KOPT-K1 (cell line): ENCODE measurements at regions not wholly inside any gene's neighbourhood (a gene's known extent, or its start where the extent isn't known, plus 50 kb on each side); places are given as distances from the start of the nearest gene placed in this dataset.

Experiments
- H3K27ac ChIP-seq: fragments of 200-600 bp; sonication (generic); 2 replicates; pipeline ENCODE4 v1.5.1; 2016; ENCODE audit warnings: antibody characterized with exemption, mild to moderate bottlenecking, low read depth, low read length; ENCODE audit not compliant: poor library complexity, severe bottlenecking
- H3K36me3 ChIP-seq: fragments of 200-600 bp; sonication (generic); 2 replicates; pipeline ENCODE4 v1.5.1; 2017; ENCODE audit warnings: antibody characterized with exemption, mild to moderate bottlenecking, low read length, moderate library complexity; ENCODE audit not compliant: insufficient read depth
- H3K9me3 ChIP-seq: fragments of 200-600 bp; sonication (generic); 2 replicates; pipeline ENCODE4 v1.5.1; 2017; ENCODE audit warnings: antibody characterized with exemption, low read length, mild to moderate bottlenecking; ENCODE audit not compliant: insufficient read depth, poor library complexity, severe bottlenecking

- Histone ChIP-seq H3K27ac (no peak overlapping the region), H3K9me3 (peaks cover 10% of the 10 kb centered on the region), H3K36me3 (no peaks in the 10 kb centered on the region)
Observed at GRCh38 chr14:85943192-85943591, 413.2 kb downstream of the FLRT2 start.

GRCh38 chr14:85934886-85935254, 404.9 kb downstream of the FLRT2 start:
- no peaks in the 10 kb centered on the region for H3K36me3 ChIP-seq
- peaks cover 17% of the 10 kb centered on the region for H3K9me3 ChIP-seq
- H3K27ac ChIP-seq, result peak overlapping the region; percentile 71

- H3K36me3 ChIP-seq, result no peaks in the 10 kb centered on the region
- peaks cover 17% of the 10 kb centered on the region for H3K9me3 ChIP-seq
- H3K27ac ChIP-seq, result peak overlapping the region; percentile 71
Observed at GRCh38 chr14:85934123-85934885, 404.4 kb downstream of the FLRT2 start.

GRCh38 chr14:85921241-85921640, 391.3 kb downstream of the FLRT2 start:
- Histone ChIP-seq H3K27ac (no peak overlapping the region), H3K9me3 (no peaks in the 10 kb centered on the region), H3K36me3 (no peaks in the 10 kb centered on the region)

GRCh38 chr14:85917716-85918115, 387.8 kb downstream of the FLRT2 start:
- Histone ChIP-seq H3K9me3 (no peaks in the 10 kb centered on the region), H3K27ac (no peak overlapping the region), H3K36me3 (no peaks in the 10 kb centered on the region)

GRCh38 chr14:85915711-85916110, 385.8 kb downstream of the FLRT2 start:
- Histone ChIP-seq H3K36me3 (no peaks in the 10 kb centered on the region), H3K9me3 (no peaks in the 10 kb centered on the region), H3K27ac (no peak overlapping the region)

- no peaks in the 10 kb centered on the region for H3K36me3 ChIP-seq
- no peaks in the 10 kb centered on the region for H3K9me3 ChIP-seq
- no peak overlapping the region for H3K27ac ChIP-seq
Observed at GRCh38 chr14:85912141-85912540, 382.2 kb downstream of the FLRT2 start.

- Histone ChIP-seq H3K27ac (no peak overlapping the region), H3K9me3 (no peaks in the 10 kb centered on the region), H3K36me3 (no peaks in the 10 kb centered on the region)
Observed at GRCh38 chr14:85911044-85911443, 381.1 kb downstream of the FLRT2 start.

GRCh38 chr14:85909581-85909980, 379.6 kb downstream of the FLRT2 start:
- H3K36me3 ChIP-seq, result no peaks in the 10 kb centered on the region
- no peaks in the 10 kb centered on the region for H3K9me3 ChIP-seq
- no peak overlapping the region for H3K27ac ChIP-seq

GRCh38 chr14:85907536-85907935, 377.6 kb downstream of the FLRT2 start:
- no peaks in the 10 kb centered on the region for H3K9me3 ChIP-seq
- H3K36me3 ChIP-seq, result no peaks in the 10 kb centered on the region
- no peak overlapping the region for H3K27ac ChIP-seq

- H3K9me3 ChIP-seq, result no peaks in the 10 kb centered on the region
- no peaks in the 10 kb centered on the region for H3K36me3 ChIP-seq
- no peak overlapping the region for H3K27ac ChIP-seq
Observed at GRCh38 chr14:85897808-85898207, 367.9 kb downstream of the FLRT2 start.

- no peak overlapping the region for H3K27ac ChIP-seq
- no peaks in the 10 kb centered on the region for H3K36me3 ChIP-seq
- H3K9me3 ChIP-seq, result no peaks in the 10 kb centered on the region
Observed at GRCh38 chr14:85895603-85896002, 365.7 kb downstream of the FLRT2 start.

- Histone ChIP-seq H3K9me3 (no peaks in the 10 kb centered on the region), H3K36me3 (no peaks in the 10 kb centered on the region), H3K27ac (no peak overlapping the region)
Observed at GRCh38 chr14:85892251-85892650, 362.3 kb downstream of the FLRT2 start.

GRCh38 chr14:85883966-85884365, 354.0 kb downstream of the FLRT2 start:
- H3K9me3 ChIP-seq, result no peaks in the 10 kb centered on the region
- H3K27ac ChIP-seq, result no peak overlapping the region
- H3K36me3 ChIP-seq, result no peaks in the 10 kb centered on the region

GRCh38 chr14:85883101-85883500, 353.2 kb downstream of the FLRT2 start:
- Histone ChIP-seq H3K9me3 (no peaks in the 10 kb centered on the region), H3K36me3 (no peaks in the 10 kb centered on the region), H3K27ac (no peak overlapping the region)

- Histone ChIP-seq H3K36me3 (no peaks in the 10 kb centered on the region), H3K9me3 (no peaks in the 10 kb centered on the region), H3K27ac (no peak overlapping the region)
Observed at GRCh38 chr14:85881935-85882334, 352.0 kb downstream of the FLRT2 start.
